Heart right ventricle (tissue), 16 donors: ENCODE measurements at regions not wholly inside any gene's neighbourhood (a gene's known extent, or its start where the extent isn't known, plus 50 kb on each side); places are given as distances from the start of the nearest gene placed in this dataset.
"Not testable (repeated sequence)": the region's sequence is repeated elsewhere in the genome, so short reads cannot be mapped to it uniquely, and the experiment has no call there.

ENCODE experiments used
- ATAC-seq, 8 donors: fragments of 200-7000 bp; cut with Tn5 transposase; one replicate each; pipeline ENCODE4 v1.9.1; 2020; ENCODE audit warnings: mild to moderate bottlenecking in 8 of 8, moderate library complexity in 8 of 8, moderate number of reproducible peaks in 1 of 8
- DNase-seq, 2 donors: peaks; one replicate each; pipeline ENCODE4 v3.0.0-alpha.2; 2020
- H3K27ac ChIP-seq, 10 donors: fragments of 200-600 bp; sonication (generic) in 2 of 10; one replicate each; pipeline versions ENCODE4 v1.5.0 to v1.8.0; 2020 to 2022; ENCODE audit warnings: mild to moderate bottlenecking in 3 of 10
- H3K27me3 ChIP-seq, 7 donors: fragments of 200-600 bp; one replicate each; pipeline ENCODE4 v1.8.0; 2021 to 2022; ENCODE audit warnings: mild to moderate bottlenecking in 2 of 7
- H3K36me3 ChIP-seq, 9 donors: fragments of 200-600 bp; sonication (generic) in 1 of 9; one replicate each; pipeline versions ENCODE4 v1.5.0 to v1.8.0; 2020 to 2022; ENCODE audit warnings: mild to moderate bottlenecking in 2 of 9
- H3K4me1 ChIP-seq, 9 donors: fragments of 200-600 bp; sonication (generic) in 1 of 9; one replicate each; pipeline versions ENCODE4 v1.5.0 to v1.8.0; 2020 to 2022; ENCODE audit warnings: mild to moderate bottlenecking in 4 of 9
- H3K4me3 ChIP-seq, 10 donors: fragments of 200-600 bp; sonication (generic) in 2 of 10; one replicate each; pipeline versions ENCODE4 v1.5.0 to v1.8.0; 2020 to 2022; ENCODE audit warnings: mild to moderate bottlenecking in 7 of 10, moderate library complexity in 2 of 10
- H3K9me3 ChIP-seq, 11 donors: fragments of 200-600 bp in 10 of 11; sonication (generic) in 2 of 11; one replicate each; pipeline versions ENCODE4 v1.5.0 to v1.8.0; 2013 to 2022; ENCODE audit warnings: mild to moderate bottlenecking in 2 of 11, control low read depth in 1 of 11, moderate library complexity in 1 of 11
- CTCF ChIP-seq, 9 donors: fragments of 200-600 bp; sonication (generic) in 2 of 9; IDR thresholded peaks; one replicate each; pipeline versions ENCODE4 v1.5.0 to v1.8.0; 2021 to 2022; ENCODE audit warnings: antibody characterized with exemption in 9 of 9, mild to moderate bottlenecking in 5 of 9, moderate library complexity in 1 of 9
- WGBS, 2 donors: extraction: QIAGEN DNeasy Blood & Tissue Kit; methylation state at CpG; one replicate each; pipeline ENCODE4 v1.1.7; 2013; ENCODE audit warnings: inconsistent platforms in 1 of 2; 5-methylcytosine and 5-hydroxymethylcytosine counted together
- intact Hi-C, 10 donors: fragments of 100-400 bp; cut with DNase I; formaldehyde crosslinking; loops; one replicate each; pipeline versions ENCODE4 v1.11.1 to v1.14.2; 2022
- donor health status: Arrhythmogenic right ventricular cardiomyopathy.
- donor health status: ischemic (EF 13 %, LVEDD 7.1; RV severe dilation, severe dysfunction).
- donor health status: healthy with polysubstance abuse.
- donor health status: DM: no; HTN: yes; CAD: no.
- donor health status: DM: no; HTN: no; CAD: no.
- donor health status: ischemic (EF 25% LVEDD 6.9; RV normal size, moderate dysfunction).
- donor health status: ischemic (EF 25% LVEDD 5.7; RV mildly dilated, moderate dysfunction).
- donor health status: healthy.
- donor health status: DM: yes; HTN: yes; CAD: no.
- donor health status: Ischemic cardiomyopathy.
- donor health status: ischemic (EF 35%, LVEDD 5.7; RV mildly dilated, moderate dysfunction).
- donor health status: nonischemic (EF 11% LVEDD 7.7; RV severe dilation, severe dysfunction).
- donor health status: DM: yes; HTN: yes; CAD: no.
- donor health status: PGD.
- donor health status: ischemic (EF 29% LVEDD 5.4; RV normal size, mild dysfunction).
- donor health status: nonischemic (EF 23%, LVEDD 6.1; RV moderate dilation, normal function).

- 60 to 61% methylated on average over 2 of the region's 2 CpGs for WGBS, 2 donors
- intact Hi-C loops = no loop called here
Observed at GRCh38 chrX:44747317-44747716, 96.5 kb upstream of the DUSP21 start.

GRCh38 chrX:44744799-44745198 is 99.0 kb upstream of the DUSP21 start:
- intact Hi-C loops = no loop called here
- 83 to 92% methylated on average over 3 of the region's 3 CpGs for WGBS, 2 donors
- TF ChIP-seq CTCF (IDR thresholded peaks at IDR 0.05) = no peak
- ATAC-seq (no peak), DNase-seq (no peak)
- Histone ChIP-seq H3K27me3 (peaks cover 0 to 26% (median 0%) of the 10 kb centered on the region in 7 donors), H3K36me3 (no peaks in the 10 kb centered on the region), H3K9me3 (no peaks in the 10 kb centered on the region), H3K27ac (no peak overlapping the region), H3K4me1 (no peaks in the 10 kb centered on the region), H3K4me3 (no peak overlapping the region)

More at GRCh38 chrX:44747317-44747716, 96.5 kb upstream of the DUSP21 start:
- H3K4me1 ChIP-seq = no peaks in the 10 kb centered on the region
- DNase-seq (no peak), ATAC-seq (no peak)
- H3K27me3 ChIP-seq = peaks cover 0 to 25% (median 0%) of the 10 kb centered on the region in 7 donors
- H3K27ac ChIP-seq = no peak overlapping the region
- TF ChIP-seq CTCF (IDR thresholded peaks at IDR 0.05) = no peak
- H3K4me3 ChIP-seq = no peak overlapping the region
- H3K36me3 ChIP-seq = no peaks in the 10 kb centered on the region
- no peaks in the 10 kb centered on the region for H3K9me3 ChIP-seq

- DNase-seq (no peak), ATAC-seq (no peak)
- Histone ChIP-seq H3K36me3 (no peaks in the 10 kb centered on the region), H3K27ac (no peak overlapping the region), H3K27me3 (peaks cover 0 to 33% (median 0%) of the 10 kb centered on the region in 7 donors), H3K4me3 (no peak overlapping the region), H3K9me3 (no peaks in the 10 kb centered on the region), H3K4me1 (no peaks in the 10 kb centered on the region)
- intact Hi-C loops = no loop called here
- 56 to 70% methylated on average over 6 of the region's 6 CpGs for WGBS, 2 donors
- no peak for TF ChIP-seq CTCF (IDR thresholded peaks at IDR 0.05)
Observed at GRCh38 chrX:44742480-44743155, 101.2 kb upstream of the DUSP21 start.

GRCh38 chrX:44741859-44742258 is 102.0 kb upstream of the DUSP21 start:
- ATAC-seq, DNase-seq, intact Hi-C loops, H3K4me3 ChIP-seq, H3K36me3 ChIP-seq, H3K27ac ChIP-seq, H3K4me1 ChIP-seq, H3K9me3 ChIP-seq: not testable (repeated sequence)
- peaks cover 0 to 33% (median 0%) of the 10 kb centered on the region in 7 donors for H3K27me3 ChIP-seq
- 91 to 93% methylated on average over 7 of the region's 7 CpGs for WGBS, 2 donors

GRCh38 chrX:44741458-44741857 is 102.4 kb upstream of the DUSP21 start:
- H3K4me1 ChIP-seq, ATAC-seq, H3K4me3 ChIP-seq, H3K9me3 ChIP-seq, intact Hi-C loops, DNase-seq, H3K27ac ChIP-seq, H3K36me3 ChIP-seq: not testable (repeated sequence)
- 82 to 87% methylated on average over 5 to 6 of the region's 6 CpGs for WGBS, 2 donors
- H3K27me3 ChIP-seq = peaks cover 0 to 30% (median 0%) of the 10 kb centered on the region in 7 donors
